ENCODE measurements at regions not wholly inside any gene's neighbourhood (a gene's known extent, or its start where the extent isn't known, plus 50 kb on each side); places are given as distances from the start of the nearest gene placed in this dataset.

DNA sequence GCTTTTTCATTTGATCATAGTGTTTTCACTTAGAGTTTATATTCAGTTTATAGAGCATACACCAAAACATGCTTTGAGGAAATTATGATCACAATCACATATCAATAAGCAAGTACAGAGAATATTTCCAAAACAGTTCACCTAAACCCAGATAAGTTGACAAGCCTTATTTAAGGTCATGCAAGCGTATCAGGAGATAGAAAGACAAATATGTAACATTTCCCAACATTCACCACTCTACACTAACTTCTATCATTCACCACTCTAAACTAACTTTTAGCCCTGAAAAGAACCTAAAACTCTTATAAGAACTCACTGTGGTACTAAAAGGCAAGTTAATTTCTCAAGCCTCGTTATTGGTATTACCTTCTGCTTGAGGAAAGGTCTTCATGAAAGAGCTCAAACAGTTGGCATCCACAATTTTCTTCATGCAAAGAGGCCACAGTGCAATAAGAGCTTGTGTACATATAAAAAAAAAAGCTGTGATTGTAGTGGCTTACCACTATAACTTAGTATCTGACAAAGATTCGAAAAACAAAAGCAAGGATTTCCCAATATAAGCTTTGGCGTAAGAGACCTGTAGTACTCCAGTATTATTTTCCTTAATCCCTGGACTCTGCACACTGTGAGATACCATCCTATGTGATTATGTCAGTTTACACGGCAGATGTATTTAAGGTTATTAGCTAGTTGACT lies 903.3 kb downstream of the STIM2 start:
- Histone ChIP-seq H3K4me1 (ENCODE audit: low read depth) (no peaks in the 10 kb centered on the region), H3K9me3 (no peaks in the 10 kb centered on the region), H3K36me3 (ENCODE audit: low read depth) (no peaks in the 10 kb centered on the region), H3K4me3 (no peak overlapping the region)
- ATAC-seq = no peak
- TF ChIP-seq, protein P1, sequence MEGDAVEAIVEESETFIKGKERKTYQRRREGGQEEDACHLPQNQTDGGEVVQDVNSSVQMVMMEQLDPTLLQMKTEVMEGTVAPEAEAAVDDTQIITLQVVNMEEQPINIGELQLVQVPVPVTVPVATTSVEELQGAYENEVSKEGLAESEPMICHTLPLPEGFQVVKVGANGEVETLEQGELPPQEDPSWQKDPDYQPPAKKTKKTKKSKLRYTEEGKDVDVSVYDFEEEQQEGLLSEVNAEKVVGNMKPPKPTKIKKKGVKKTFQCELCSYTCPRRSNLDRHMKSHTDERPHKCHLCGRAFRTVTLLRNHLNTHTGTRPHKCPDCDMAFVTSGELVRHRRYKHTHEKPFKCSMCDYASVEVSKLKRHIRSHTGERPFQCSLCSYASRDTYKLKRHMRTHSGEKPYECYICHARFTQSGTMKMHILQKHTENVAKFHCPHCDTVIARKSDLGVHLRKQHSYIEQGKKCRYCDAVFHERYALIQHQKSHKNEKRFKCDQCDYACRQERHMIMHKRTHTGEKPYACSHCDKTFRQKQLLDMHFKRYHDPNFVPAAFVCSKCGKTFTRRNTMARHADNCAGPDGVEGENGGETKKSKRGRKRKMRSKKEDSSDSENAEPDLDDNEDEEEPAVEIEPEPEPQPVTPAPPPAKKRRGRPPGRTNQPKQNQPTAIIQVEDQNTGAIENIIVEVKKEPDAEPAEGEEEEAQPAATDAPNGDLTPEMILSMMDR (IDR thresholded peaks at IDR 0.05) = no peak
- no peak for DNase-seq
- intact Hi-C loops (cut with DNase I, micrococcal nuclease) = no loop called here

DNA sequence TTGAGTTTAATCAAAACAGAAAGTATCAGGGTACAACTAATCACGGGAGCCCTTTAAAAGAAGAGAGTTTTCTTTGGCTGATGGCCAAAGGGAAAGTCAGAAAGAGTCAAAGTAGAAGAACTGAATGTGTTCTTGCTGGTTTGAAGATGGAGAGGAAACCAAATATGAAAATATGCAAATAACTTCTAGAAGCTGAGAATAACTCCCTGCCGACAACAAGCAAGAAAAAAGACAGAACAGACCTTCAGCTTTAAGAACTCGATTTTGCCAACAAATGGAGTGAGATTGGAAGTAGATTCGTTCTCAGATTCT lies 903.8 kb downstream of the STIM2 start:
- Histone ChIP-seq H3K4me1 (ENCODE audit: low read depth) (no peaks in the 10 kb centered on the region), H3K4me3 (no peak overlapping the region), H3K9me3 (no peaks in the 10 kb centered on the region), H3K36me3 (ENCODE audit: low read depth) (no peaks in the 10 kb centered on the region)
- DNase-seq (no peak), ATAC-seq (no peak)
- intact Hi-C loops (cut with DNase I, micrococcal nuclease) = no loop called here
- TF ChIP-seq, protein P1 (IDR thresholded peaks at IDR 0.05) = no peak

DNA sequence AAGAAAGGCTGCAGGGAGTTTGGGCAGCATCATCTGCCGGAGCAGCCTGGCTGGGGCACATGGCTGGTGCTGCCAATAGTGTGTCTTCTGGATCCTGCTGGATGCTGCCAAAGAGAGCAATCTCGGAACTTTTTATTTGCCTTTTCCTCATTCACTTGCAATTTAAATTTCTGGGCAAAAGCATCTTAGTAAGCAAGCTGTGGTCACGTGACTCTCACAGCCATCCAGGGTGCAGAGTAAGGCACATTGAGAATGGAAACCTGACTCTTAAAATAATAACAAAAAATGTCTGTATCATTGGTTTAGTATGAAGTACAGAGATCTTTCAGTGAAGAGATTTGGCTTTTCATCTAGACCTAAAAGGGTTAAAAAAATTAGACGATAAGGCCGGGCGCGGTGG lies 910.3 kb downstream of the STIM2 start:
- TF ChIP-seq, protein P1 (IDR thresholded peaks at IDR 0.05) = no peak
- H3K9me3 ChIP-seq = no peaks in the 10 kb centered on the region
- H3K4me1 ChIP-seq (ENCODE audit: low read depth) = no peaks in the 10 kb centered on the region
- no peaks in the 10 kb centered on the region for H3K36me3 ChIP-seq (ENCODE audit: low read depth)
- intact Hi-C loops (cut with DNase I, micrococcal nuclease) = no loop called here
- ATAC-seq (no peak), DNase-seq (no peak)
- H3K4me3 ChIP-seq = no peak overlapping the region

DNA sequence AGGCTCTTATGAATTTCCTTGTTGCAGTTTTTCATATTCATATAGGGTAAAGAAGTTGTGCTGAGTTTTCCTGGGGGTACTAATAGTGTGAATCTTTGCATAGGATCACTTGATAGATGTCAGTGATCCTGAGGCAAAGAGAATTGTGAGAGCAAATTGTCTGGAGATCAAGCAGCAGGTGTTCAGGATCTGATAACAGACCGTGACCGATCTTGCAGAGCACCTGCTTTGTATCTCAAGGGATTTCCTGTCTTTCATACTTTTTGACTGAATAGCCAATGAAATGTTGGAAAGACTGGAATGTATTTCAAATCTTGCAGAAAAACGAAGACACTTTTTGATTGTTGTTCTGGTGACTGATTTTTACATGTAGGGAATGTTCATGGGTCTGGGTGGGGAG lies 914.5 kb downstream of the STIM2 start:
- no peak for DNase-seq
- TF ChIP-seq, protein P1 (IDR thresholded peaks at IDR 0.05) = no peak

DNA sequence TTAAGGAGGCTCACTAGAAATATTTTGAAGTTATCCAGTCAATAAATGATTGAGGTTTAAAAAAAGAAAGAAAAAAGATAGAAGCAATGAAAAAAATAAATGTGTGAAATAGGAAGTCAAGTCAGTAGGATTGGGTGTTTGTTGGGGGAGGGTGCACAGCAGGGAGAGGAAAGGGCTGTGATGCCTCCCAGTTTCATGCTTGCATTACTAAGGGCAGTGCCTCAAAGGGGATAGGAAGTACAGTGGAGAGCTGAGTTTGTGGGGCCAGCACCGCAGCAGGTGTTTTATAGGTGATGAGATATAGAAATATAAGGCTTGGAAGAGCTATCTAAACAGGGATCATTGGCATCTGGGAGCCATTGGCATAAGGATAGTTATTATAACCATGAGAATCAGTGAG lies 919.2 kb downstream of the STIM2 start:
- no peaks in the 10 kb centered on the region for H3K36me3 ChIP-seq (ENCODE audit: low read depth)
- intact Hi-C loops (cut with DNase I, micrococcal nuclease) = no loop called here
- DNase-seq = no peak
- H3K4me1 ChIP-seq (ENCODE audit: low read depth) = no peaks in the 10 kb centered on the region
- H3K4me3 ChIP-seq = no peak overlapping the region
- no peaks in the 10 kb centered on the region for H3K9me3 ChIP-seq
- ATAC-seq = no peak
- TF ChIP-seq, protein P1 (IDR thresholded peaks at IDR 0.05) = no peak

More for the DNA sequence above, 914.5 kb downstream of the STIM2 start:
- H3K4me3 ChIP-seq = no peak overlapping the region
- no peaks in the 10 kb centered on the region for H3K9me3 ChIP-seq
- ATAC-seq = no peak
- H3K36me3 ChIP-seq (ENCODE audit: low read depth) = no peaks in the 10 kb centered on the region
- intact Hi-C loops (cut with DNase I, micrococcal nuclease) = no loop called here
- no peaks in the 10 kb centered on the region for H3K4me1 ChIP-seq (ENCODE audit: low read depth)

DNA sequence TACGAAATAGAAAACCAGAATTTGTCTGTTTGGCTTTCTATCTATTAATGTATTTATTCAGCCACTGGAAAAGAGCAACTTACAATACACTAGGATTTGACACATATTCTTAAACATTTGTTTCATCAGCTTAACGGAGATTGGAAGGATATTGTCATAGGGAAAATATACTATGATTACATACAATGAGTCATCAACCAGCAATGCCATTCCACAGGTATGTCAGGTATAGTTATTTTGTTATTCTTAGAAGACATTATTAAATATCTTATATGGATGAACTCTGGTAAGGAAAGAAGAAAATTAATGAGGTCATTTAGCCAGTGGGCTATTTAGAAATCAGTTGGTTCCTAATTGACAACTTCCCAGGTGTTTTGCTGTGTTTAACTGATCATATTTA lies 926.6 kb downstream of the STIM2 start:
- intact Hi-C loops (cut with DNase I, micrococcal nuclease) = no loop called here
- DNase-seq (no peak), ATAC-seq (no peak)
- Histone ChIP-seq H3K36me3 (ENCODE audit: low read depth) (no peaks in the 10 kb centered on the region), H3K9me3 (no peaks in the 10 kb centered on the region), H3K4me1 (ENCODE audit: low read depth) (no peaks in the 10 kb centered on the region), H3K4me3 (no peak overlapping the region)
- TF ChIP-seq, protein P1 (IDR thresholded peaks at IDR 0.05) = no peak

All from mucosa of descending colon (tissue), 3 donors.